OCI-LY7 (cell line): ENCODE measurements at regions not wholly inside any gene's neighbourhood (a gene's known extent, or its start where the extent isn't known, plus 50 kb on each side); places are given as distances from the start of the nearest gene placed in this dataset.

Experiments used
- EZH2phosphoT487 ChIP-seq: fragments of 200-600 bp; sonication (generic); IDR thresholded peaks from 2 replicates; pipeline ENCODE4 v1.6.1; 2018; ENCODE audit warnings: low read depth, borderline replicate concordance, mild to moderate bottlenecking, mixed run types, antibody characterized with exemption, low read length, moderate library complexity, mixed read lengths
- TF ChIP-seq, protein P1 (sequence below): fragments of 200-600 bp; sonication (generic); conservative IDR thresholded peaks from 2 replicates; pipeline ENCODE4 v1.5.1; 2014; ENCODE audit warnings: mild to moderate bottlenecking, antibody characterized with exemption, low read length, moderate library complexity, mixed read lengths

DNA sequence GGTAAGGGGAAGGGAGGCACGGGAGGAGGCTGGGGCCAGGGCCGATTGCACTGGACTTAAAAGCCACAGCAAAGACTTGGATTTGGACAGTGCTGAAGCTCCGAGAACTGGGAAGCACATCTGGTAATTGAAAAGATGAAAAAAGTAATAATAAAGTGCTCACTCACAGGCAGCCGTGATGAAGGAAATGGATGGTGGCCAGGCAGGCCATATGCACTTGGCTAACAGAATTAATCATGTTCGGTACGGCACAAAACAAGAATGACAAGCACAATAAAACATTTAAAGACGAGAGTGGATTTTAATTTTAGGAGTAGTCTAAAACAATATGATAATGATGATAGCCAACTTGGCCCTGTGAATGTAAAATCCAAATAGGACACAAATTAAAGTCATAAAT is 154.3 kb downstream of the VRK1 start:
- TF ChIP-seq, protein P1, sequence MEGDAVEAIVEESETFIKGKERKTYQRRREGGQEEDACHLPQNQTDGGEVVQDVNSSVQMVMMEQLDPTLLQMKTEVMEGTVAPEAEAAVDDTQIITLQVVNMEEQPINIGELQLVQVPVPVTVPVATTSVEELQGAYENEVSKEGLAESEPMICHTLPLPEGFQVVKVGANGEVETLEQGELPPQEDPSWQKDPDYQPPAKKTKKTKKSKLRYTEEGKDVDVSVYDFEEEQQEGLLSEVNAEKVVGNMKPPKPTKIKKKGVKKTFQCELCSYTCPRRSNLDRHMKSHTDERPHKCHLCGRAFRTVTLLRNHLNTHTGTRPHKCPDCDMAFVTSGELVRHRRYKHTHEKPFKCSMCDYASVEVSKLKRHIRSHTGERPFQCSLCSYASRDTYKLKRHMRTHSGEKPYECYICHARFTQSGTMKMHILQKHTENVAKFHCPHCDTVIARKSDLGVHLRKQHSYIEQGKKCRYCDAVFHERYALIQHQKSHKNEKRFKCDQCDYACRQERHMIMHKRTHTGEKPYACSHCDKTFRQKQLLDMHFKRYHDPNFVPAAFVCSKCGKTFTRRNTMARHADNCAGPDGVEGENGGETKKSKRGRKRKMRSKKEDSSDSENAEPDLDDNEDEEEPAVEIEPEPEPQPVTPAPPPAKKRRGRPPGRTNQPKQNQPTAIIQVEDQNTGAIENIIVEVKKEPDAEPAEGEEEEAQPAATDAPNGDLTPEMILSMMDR, result no peak
- no peak for TF ChIP-seq EZH2phosphoT487
